ENCODE measurements at regions not wholly inside any gene's neighbourhood (a gene's known extent, or its start where the extent isn't known, plus 50 kb on each side); places are given as distances from the start of the nearest gene placed in this dataset.

DNA sequence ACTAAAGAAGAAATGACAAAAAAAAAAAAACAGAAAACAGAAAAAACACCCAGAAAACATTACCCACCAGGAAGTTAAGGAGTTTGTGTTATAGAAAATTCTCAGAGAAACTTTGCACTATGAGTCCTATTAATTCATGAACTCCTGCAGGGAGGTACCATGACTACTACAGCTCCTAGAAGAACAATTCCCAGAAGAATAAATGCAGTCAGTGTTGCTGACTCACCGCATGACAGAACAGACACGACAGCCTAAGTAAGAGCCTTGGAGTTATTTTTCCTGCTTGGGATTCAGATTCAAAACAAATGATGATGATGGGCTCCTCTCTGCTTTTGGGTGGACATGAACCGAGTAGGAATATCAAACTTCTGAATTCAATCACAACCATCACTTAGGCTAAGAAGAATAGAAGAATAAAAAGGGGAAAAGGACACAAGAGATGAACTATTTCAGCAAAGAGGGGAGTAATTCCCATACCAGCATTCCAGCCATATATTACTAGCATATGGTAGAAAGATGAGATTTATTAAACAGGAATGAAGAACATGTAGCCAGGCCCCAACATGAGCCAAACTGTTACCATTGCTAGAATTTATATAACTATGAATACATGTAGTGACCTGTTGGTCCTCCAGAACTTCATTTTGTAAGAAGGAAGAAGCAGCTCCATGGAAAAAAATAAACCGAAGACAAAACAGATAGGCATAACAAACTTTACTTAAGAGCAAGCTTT is 209.6 kb upstream of the PDE4D start:
- no peak overlapping the region for H3K27ac ChIP-seq
- TF ChIP-seq ZFX (IDR thresholded peaks at IDR 0.05; ENCODE audit: borderline replicate concordance) = no peak
- TF ChIP-seq, protein P1, sequence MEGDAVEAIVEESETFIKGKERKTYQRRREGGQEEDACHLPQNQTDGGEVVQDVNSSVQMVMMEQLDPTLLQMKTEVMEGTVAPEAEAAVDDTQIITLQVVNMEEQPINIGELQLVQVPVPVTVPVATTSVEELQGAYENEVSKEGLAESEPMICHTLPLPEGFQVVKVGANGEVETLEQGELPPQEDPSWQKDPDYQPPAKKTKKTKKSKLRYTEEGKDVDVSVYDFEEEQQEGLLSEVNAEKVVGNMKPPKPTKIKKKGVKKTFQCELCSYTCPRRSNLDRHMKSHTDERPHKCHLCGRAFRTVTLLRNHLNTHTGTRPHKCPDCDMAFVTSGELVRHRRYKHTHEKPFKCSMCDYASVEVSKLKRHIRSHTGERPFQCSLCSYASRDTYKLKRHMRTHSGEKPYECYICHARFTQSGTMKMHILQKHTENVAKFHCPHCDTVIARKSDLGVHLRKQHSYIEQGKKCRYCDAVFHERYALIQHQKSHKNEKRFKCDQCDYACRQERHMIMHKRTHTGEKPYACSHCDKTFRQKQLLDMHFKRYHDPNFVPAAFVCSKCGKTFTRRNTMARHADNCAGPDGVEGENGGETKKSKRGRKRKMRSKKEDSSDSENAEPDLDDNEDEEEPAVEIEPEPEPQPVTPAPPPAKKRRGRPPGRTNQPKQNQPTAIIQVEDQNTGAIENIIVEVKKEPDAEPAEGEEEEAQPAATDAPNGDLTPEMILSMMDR (IDR thresholded peaks at IDR 0.05) = no peak

DNA sequence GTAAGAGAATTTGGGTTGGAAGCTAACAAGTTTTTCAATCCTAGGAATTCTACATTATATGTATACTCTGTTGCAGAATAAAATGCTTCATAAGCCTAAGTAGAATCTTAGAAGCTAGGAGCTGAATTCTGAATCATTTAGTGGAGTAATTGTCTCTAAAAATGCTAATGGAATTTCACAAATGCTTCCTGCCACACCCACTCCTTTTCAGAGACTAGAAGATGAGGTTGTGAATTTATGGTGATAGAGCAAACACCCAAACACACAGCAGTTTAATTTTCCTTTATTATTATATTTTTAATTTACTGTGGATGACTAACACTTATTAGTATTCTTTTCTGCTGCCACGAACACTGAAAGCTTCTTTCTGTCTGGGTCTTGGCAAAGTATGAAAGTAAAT is 208.0 kb upstream of the PDE4D start:
- TF ChIP-seq ZFX (IDR thresholded peaks at IDR 0.05; ENCODE audit: borderline replicate concordance) = no peak
- TF ChIP-seq, protein P1 (IDR thresholded peaks at IDR 0.05) = no peak
- no peak overlapping the region for H3K27ac ChIP-seq

DNA sequence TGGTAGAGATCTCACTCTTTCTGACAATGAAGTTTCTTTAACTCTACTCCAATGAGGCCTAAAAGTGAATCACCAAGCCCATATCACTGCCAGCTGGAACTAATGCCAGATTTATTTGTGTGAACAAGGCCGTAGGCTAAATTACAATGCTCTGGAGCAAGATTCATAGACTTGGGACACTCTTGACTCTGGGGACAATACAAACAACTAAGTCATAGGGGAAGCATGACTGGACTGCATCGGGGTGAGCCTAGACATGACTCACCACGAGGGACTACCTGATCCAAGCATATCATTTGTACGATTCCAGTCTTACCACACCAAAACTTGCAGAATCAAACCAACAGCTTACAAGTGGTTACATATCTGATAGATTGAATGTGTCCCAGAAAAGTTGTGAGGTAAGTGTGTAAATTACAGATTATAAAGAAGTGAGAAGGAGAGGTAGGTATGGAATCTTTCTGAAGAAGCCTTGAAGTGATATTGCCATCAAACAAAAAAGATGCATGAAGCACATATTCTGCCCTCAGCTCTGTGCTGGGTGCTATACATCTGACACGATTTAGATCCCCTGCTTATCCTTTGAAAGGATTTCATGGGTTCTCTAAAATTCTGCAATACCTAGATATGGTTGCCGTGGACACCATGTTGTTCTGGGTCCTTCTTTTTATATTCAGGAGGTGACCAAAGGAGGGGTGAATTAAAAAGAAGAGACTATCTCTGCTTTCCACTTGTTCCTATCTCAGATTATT is 199.3 kb upstream of the PDE4D start:
- no peak overlapping the region for H3K27ac ChIP-seq
- no peak for TF ChIP-seq ZFX (IDR thresholded peaks at IDR 0.05; ENCODE audit: borderline replicate concordance)
- TF ChIP-seq, protein P1 (IDR thresholded peaks at IDR 0.05) = no peak

DNA sequence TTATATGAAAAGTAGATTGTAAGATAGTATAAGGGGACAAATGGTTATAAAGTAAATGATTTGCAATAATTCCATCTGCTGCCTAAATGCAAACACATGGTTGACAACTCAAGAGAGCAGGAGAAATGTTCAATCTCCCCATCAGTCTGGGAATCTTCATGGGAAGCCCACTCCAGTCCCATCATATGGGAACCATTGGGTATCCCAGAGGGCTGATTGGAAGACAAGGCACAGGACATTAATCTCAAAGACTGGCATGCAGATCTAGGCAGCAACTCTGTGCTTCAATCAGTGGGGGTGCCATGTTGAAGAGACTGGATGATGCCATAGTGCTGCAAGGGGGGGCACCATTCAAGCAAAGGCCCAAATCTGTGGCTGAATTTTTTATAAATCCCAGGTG is 193.1 kb upstream of the PDE4D start:
- no peak overlapping the region for H3K27ac ChIP-seq
- TF ChIP-seq ZFX (IDR thresholded peaks at IDR 0.05; ENCODE audit: borderline replicate concordance) = no peak
- TF ChIP-seq, protein P1 (IDR thresholded peaks at IDR 0.05) = no peak

DNA sequence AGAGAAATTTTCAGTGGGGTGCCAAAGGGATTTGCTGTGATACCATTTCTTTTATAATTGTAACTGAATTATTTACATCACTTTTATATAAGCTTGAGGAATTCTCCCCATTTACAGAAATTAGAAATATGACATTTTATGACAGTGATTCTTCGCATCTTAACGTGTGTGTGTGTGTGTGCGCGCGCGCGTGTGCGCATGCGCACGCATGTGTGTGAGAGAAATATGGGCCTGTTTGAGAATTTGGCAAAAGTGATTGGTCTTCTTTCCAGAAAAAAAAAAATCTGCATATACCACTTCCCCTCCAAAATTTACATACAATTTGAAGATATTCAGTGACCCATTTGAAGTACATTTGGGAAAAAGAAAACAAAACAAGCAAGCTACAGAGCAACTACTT is 190.7 kb upstream of the PDE4D start:
- TF ChIP-seq, protein P1 (IDR thresholded peaks at IDR 0.05) = no peak
- no peak for TF ChIP-seq ZFX (IDR thresholded peaks at IDR 0.05; ENCODE audit: borderline replicate concordance)
- H3K27ac ChIP-seq = no peak overlapping the region

DNA sequence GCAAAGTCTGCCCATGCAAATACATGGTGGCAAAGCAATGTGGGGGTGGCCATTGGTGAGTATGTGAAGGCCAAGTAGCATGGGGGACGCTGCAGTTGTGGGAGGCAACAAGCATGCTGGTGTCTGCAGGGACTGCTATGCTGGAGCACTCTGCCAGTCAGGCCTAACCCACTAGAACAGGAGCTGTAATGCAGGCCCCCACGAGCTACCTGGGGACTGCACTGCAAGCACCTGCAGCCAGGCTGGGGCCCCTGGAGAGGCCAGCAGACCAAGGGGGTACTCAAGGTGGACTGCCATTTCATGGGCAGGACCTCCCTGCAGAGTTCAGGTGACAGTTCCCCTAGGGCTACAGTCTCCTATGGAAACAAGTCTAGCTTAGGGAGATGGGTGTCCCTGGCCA is 183.8 kb upstream of the PDE4D start:
- no peak overlapping the region for H3K27ac ChIP-seq
- TF ChIP-seq, protein P1 (IDR thresholded peaks at IDR 0.05) = no peak
- TF ChIP-seq ZFX (IDR thresholded peaks at IDR 0.05; ENCODE audit: borderline replicate concordance) = no peak

DNA sequence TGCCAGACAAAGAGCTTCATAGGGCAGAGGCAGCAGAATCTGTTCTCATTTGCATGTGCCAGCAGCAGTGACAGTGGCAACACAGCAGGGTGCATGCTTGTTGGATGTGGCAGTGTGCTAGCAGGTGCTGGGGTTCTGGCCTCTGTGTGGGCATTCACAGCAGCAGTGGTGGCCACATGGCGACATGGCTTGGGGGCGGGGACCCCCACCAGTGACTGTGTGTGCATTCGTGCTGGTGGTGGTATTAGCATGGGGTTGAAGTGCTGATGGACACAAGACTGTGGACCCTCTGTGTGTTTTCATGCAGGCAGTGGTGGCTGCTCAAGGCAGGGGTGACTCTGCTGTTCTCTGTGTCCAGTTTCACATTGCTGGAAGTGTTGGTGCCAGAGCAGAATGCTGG is 183.2 kb upstream of the PDE4D start:
- no peak overlapping the region for H3K27ac ChIP-seq
- no peak for TF ChIP-seq ZFX (IDR thresholded peaks at IDR 0.05; ENCODE audit: borderline replicate concordance)
- TF ChIP-seq, protein P1 (IDR thresholded peaks at IDR 0.05) = no peak
